Progenitor cell of endocrine pancreas (in vitro differentiated cells): ENCODE measurements at regions not wholly inside any gene's neighbourhood (a gene's known extent, or its start where the extent isn't known, plus 50 kb on each side); places are given as distances from the start of the nearest gene placed in this dataset.

Source experiments
- DNase-seq: peaks from one replicate; pipeline ENCODE4 v3.0.0; 2021; ENCODE audit warnings: low spot score; ENCODE audit not compliant: unreplicated experiment
- H3K27ac Mint-ChIP-seq: 2 replicates; pipeline ENCODE4 v1.8.0; 2021; ENCODE audit warnings: mild to moderate bottlenecking, moderate library complexity, mixed read lengths
- H3K27me3 Mint-ChIP-seq: 2 replicates; pipeline ENCODE4 v1.8.0; 2021; ENCODE audit warnings: mixed read lengths
- H3K36me3 Mint-ChIP-seq: 2 replicates; pipeline ENCODE4 v1.8.0; 2022; ENCODE audit warnings: mixed read lengths; ENCODE audit not compliant: insufficient read depth
- H3K4me1 Mint-ChIP-seq: 2 replicates; pipeline ENCODE4 v1.8.0; 2021; ENCODE audit warnings: low read depth, mixed read lengths
- H3K4me3 Mint-ChIP-seq: 2 replicates; pipeline ENCODE4 v1.8.0; 2021; ENCODE audit warnings: low read depth, mild to moderate bottlenecking, moderate library complexity, mixed read lengths
- H3K9me3 Mint-ChIP-seq: 2 replicates; pipeline ENCODE4 v1.8.0; 2021; ENCODE audit warnings: low read depth, mixed read lengths
- CTCF ChIP-seq: fragments of 200-600 bp; sonication (generic); IDR thresholded peaks from one replicate; pipeline ENCODE4 v1.5.0; 2021; ENCODE audit warnings: antibody characterized with exemption, mild to moderate bottlenecking; ENCODE audit not compliant: unreplicated experiment

GRCh38 chr15:35654332-35654731, 108.4 kb upstream of the DPH6 start:
- no peak for DNase-seq
- no peaks in the 10 kb centered on the region for H3K4me1 Mint-ChIP-seq
- peaks cover 2% of the 10 kb centered on the region for H3K36me3 Mint-ChIP-seq
- no peak for TF ChIP-seq CTCF
- H3K27ac Mint-ChIP-seq, result no peak overlapping the region
- no peaks in the 10 kb centered on the region for H3K27me3 Mint-ChIP-seq
- H3K9me3 Mint-ChIP-seq, result peaks cover 3% of the 10 kb centered on the region
- no peak overlapping the region for H3K4me3 Mint-ChIP-seq

GRCh38 chr15:35657679-35658311, 111.8 kb upstream of the DPH6 start:
- Mint-ChIP-seq H3K27me3 (no peaks in the 10 kb centered on the region), H3K9me3 (peaks cover 6% of the 10 kb centered on the region), H3K27ac (peak overlapping the region; percentile 37), H3K4me1 (peaks cover 2% of the 10 kb centered on the region), H3K36me3 (peaks cover 2% of the 10 kb centered on the region), H3K4me3 (no peak overlapping the region)
- DNase-seq, result no peak
- no peak for TF ChIP-seq CTCF

- no peaks in the 10 kb centered on the region for H3K27me3 Mint-ChIP-seq
- TF ChIP-seq CTCF, result no peak
- H3K9me3 Mint-ChIP-seq, result peaks cover 3% of the 10 kb centered on the region
- peaks cover 5% of the 10 kb centered on the region for H3K4me1 Mint-ChIP-seq
- no peak overlapping the region for H3K27ac Mint-ChIP-seq
- H3K36me3 Mint-ChIP-seq, result no peaks in the 10 kb centered on the region
- no peak overlapping the region for H3K4me3 Mint-ChIP-seq
- no peak for DNase-seq
Measured at GRCh38 chr15:35663956-35664355, 118.0 kb upstream of the DPH6 start.

- Mint-ChIP-seq H3K4me3 (no peak overlapping the region), H3K4me1 (peaks cover 10% of the 10 kb centered on the region), H3K27me3 (no peaks in the 10 kb centered on the region), H3K9me3 (no peaks in the 10 kb centered on the region), H3K27ac (no peak overlapping the region), H3K36me3 (no peaks in the 10 kb centered on the region)
- no peak for TF ChIP-seq CTCF
- DNase-seq, result no peak
Measured at GRCh38 chr15:35665896-35666536, 120.1 kb upstream of the DPH6 start.

GRCh38 chr15:35667908-35668307, 121.9 kb upstream of the DPH6 start:
- no peak overlapping the region for H3K4me3 Mint-ChIP-seq
- H3K4me1 Mint-ChIP-seq, result peaks cover 10% of the 10 kb centered on the region
- DNase-seq, result no peak
- no peak for TF ChIP-seq CTCF
- H3K36me3 Mint-ChIP-seq, result no peaks in the 10 kb centered on the region
- H3K27me3 Mint-ChIP-seq, result no peaks in the 10 kb centered on the region
- no peak overlapping the region for H3K27ac Mint-ChIP-seq
- no peaks in the 10 kb centered on the region for H3K9me3 Mint-ChIP-seq
